DMS 273 (cell line): ENCODE measurements at regions not wholly inside any gene's neighbourhood (a gene's known extent, or its start where the extent isn't known, plus 50 kb on each side); places are given as distances from the start of the nearest gene placed in this dataset.

Experiments used
- DNase-seq: peaks from one replicate; lab custom pipeline; 2025; ENCODE audit not compliant: unreplicated experiment; lab: John Stamatoyannopoulos, UW

DNA sequence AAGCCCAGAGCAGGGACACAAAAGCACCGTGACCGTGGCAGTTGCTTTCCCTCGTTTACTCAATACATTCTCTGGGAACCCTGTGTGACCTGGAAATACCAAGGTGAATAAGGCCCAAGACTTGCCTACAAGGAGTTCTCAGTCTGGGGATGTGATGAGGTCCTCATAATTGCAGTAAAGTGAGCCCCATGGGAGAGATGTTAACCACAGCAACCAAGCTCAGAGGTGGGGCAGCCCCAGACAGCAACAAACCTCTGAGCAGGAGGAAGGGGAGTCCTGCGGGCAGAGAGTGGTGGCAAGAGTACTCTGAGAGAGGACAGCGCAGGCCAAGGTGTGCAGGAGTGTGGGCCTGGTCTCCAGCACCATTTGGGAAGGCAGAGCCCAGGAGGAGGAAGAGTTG, 91.6 kb downstream of the TTC32 start:
- DNase-seq = no peak

DNA sequence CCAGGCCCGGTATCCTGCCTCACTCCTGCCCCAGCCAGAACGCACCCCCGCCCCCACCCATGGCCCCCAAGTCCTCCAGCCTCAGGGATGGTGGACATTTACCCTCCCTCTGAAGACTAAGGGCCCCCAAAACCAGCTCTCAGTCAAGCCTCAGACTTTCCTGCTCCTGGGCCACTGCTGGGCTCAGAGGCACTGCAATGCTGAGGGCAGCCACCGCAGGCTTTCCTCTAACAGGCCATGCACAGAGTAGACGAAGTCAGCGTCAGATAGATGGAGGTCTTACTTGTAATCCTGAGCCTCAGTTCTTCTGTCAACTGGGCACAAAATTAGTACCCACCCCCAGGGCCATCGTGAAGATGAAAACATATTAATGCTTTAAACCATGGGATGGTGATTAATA, 92.6 kb downstream of the TTC32 start:
- no peak for DNase-seq

DNA sequence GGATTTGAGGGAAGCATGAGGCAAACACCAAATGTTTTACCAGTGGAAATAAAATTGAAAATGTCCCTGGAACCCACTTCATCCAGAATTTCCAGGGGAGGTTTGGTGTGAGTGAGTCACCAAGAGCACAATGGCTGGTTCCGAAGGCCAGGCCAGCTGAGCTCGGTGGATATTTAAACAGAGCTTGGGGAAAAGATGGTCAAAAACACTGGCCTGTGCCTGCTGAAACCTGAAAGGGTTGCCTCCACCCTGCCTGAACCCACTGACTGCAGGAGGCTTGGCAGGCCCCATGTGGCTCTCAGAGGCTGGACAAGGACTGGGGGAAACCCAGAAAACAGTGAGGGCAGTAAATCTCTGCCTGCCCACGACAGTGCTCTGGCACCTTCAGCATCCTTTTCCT, 93.9 kb downstream of the TTC32 start:
- no peak for DNase-seq

DNA sequence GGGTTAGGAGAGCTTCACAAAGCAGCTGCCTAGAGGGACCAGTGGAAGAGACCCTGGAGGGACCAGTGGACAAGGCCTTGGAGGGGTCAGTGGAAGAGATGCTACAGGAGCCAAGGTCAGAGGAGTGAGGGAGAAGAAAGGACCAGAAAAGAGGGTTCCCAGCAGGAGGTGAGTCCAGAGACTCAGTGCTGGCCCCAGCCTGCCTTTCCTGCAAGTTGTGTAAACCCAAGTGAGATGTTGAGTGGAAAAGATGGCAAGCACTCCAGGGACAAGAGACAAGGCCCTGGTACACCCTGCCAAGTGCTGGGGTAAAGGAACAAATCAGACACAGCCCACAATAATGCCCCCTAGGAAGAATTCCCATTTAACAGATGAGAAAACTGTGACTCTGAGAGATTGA, 94.4 kb downstream of the TTC32 start:
- no peak for DNase-seq

DNA sequence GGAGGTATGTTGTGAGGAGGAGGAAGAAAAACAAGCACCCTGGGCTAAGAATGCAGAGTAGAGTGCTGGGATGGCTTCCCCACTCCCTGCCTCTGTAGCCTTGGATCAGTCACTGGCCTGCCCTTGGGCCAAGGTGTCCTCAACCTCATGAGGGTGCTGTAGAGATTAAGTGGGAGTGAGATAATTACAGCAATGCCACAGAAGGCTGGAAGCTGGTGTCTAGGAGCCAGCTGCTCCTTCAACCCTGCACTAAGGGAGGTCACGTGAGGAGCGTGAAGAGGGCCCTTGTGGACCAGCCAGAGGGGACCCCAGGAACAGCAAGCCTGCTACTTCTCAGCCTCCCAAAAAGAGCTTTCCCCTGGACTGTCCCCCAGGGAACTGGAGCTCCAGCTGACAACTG, 95.2 kb downstream of the TTC32 start:
- DNase-seq = peak; percentile 11

DNA sequence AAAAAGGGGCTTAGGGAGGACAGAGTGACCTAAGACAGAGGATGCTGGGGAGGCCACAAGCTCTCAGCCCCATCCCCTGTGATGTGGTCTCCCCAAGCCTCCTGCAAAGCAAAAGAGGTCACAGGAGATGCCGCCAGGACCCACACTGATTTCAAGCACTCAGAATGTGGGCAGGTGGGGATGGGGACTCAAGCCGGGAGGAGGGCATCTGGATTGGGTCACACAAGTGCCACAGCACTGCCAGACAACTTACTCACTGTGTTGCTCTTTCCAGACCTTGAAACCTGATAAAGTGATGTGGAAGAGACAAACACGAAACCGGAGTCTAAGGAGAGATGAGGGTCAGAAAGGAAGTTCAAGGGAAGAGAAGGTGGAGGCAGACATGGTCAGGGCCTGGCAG, 95.7 kb downstream of the TTC32 start:
- no peak for DNase-seq

DNA sequence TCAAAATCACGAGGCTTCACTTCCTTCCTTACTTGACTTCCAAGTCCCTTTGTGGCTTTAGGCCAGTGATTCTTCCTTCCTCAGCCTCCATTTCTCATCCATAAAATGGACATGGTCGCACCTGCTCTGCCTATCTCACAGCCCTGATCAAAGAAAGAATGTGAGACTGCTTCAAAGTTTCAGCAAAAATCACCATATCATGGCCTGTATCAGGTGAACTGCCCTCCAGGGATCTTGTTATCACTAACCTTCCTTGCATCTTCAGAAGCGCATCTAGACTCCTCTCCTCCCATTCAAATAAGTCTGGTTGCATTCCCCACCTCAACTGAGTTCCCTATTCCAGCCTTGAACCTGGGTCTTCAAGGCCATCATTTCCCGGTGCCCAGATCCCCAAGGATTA, 96.5 kb downstream of the TTC32 start:
- no peak for DNase-seq

DNA sequence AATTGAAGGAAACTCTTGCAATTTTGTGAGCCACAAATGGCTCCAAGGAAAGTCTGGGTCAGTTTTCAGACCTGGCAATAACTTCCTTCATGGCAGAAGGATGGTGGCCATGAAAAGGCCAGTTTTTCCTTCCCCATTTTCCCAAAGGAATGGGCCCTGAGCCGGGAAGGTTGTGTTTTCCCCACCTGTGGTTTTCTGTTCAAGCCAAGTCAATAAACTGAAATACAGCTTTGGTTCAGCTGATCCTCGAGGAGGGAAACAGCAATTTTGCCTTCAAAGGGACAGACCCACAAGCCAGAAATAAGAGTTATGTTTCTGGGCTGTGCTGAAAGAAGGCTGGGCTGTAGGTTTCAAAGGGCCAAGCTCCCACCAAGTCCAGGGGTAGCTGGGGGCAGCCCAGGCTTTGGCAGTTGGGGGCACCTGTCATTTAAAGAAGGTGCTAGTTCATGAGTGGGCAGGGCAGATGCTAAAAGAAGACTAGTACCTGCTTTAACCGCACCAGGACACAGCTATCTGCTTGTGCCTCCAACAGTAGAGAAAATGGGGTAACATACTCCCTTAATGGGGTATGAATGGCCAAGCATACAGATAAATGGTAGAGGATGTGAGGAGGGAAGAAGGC, 97.0 kb downstream of the TTC32 start:
- no peak for DNase-seq

DNA sequence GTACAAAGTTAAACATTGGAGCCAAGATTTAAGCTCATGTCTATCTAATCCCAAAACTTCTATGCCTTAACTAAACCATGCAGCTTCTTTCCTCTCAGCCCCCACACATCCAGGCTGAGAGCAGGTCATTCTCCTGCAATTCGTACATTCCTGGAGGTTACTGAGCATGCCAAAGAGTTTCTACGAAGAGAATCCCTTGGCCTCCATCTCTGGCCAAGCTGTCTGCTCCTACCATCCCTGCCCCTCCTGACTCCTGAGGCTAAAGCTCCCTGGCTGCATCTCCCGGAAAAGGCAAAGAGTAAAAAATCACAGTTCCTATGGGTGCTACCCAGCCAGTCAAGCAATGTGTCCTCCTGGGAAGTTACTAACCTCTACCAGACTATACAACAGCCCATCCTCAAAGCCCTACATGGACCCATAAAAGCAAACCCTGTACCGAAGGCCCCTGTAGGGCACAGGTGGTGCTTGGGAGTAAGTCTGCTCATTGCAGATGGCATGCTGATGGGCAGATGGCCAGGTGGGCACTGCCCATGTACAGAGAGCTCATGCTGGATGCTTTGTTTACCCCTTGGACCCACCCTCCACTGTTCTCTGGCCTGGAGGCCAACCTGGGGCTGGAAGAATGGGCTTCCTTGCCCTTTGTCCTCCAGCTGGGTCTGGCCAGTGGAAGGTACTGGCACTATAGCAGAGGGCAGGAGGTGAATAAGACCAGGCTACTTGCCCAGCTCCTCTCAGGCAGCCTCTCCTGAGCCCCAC, 99.5 kb downstream of the TTC32 start:
- DNase-seq = peak; percentile 37

DNA sequence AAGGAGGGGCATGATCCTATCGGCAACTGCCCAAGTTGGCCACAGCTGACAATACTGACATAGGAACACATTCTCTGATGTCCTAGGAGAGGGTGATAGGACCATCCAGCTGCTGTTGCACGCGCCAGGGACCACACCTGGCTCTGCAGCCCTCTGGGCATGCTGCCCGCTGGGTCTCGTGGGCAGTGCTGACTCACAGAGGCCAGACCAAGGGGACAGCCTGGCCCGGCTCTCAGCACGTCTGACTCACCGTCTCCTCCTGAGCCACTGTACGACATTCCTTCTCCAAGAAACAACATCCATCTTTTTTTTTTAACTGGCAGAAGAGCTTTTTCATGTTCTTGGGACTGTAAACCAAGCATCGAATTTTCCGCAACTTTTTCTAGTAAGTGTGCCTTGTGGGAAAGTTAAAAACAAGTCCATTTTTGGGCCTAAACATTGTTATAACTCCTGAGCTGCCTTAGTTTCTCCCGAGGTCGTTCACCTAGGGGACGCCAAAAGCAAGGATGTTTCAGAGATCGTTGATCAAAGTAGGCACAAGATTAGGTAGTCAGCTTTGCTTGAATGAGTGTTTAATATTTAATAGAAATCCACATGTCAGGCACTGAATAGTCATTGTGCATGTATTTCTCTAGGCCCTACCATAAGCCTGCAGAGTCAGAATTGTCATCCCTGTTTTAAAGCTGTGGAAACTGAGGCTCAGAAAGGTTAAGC, 100.3 kb downstream of the TTC32 start:
- peak; percentile 30 for DNase-seq

DNA sequence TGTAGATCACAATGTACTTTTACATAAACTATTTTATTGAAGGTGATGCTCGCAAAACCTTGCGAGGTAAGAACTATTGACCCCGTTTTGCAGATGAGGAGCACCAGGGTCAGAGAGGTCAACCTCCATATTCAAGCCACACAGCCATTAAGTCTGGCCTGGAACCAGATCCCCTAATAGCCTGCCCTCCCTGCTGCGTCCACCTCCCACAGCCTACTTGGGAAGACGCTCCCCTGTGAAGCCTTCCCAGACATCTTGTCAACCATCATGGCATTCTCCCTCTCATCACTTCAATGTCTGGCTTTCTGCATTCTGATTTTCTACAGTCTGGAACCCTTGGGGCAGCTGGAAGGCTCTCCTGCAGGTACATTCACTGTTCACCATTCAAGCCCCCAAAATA, 101.0 kb downstream of the TTC32 start:
- no peak for DNase-seq

DNA sequence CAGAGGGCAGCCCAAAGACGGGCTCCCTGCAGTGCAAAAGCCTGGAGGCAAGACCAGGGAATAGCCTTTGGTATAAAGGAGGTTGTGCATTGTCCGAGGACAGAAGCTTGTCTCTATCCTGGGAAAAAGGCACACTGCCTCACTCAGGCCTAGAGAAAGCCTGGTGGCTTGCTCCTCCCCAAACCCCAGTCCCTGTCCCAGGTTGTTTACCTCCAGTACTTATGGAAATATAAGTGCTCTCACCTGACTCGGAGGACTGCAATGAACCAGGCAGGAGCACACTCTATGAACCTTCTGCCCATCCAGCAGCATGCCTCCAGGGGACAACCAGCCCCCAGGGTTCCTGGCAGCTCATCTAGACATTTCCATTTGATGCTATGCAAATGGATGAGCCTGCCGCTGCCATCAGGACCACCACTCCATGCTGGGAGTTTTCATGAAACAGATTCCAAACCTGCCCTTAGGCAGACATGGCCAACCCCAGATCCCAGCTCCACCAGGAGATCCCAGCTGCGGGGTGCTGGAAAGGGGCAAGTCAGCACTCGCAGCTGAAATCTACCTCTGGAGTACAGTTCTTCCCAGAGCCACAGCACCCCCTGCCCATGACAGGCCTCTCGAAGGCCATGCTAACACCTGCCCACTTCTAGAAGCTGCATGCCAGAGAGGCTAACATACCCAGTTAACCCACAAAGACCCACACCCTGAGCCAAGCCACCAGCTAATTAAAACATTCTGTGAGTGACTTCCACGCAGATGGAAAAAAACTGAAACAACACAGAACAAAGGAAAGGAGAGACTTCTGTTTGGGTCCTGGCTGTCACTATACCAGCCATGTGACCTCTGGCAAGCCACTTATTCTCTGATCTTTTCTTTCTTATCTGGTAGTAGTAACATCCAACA, 101.7 kb downstream of the TTC32 start:
- peak; percentile 23 for DNase-seq

DNA sequence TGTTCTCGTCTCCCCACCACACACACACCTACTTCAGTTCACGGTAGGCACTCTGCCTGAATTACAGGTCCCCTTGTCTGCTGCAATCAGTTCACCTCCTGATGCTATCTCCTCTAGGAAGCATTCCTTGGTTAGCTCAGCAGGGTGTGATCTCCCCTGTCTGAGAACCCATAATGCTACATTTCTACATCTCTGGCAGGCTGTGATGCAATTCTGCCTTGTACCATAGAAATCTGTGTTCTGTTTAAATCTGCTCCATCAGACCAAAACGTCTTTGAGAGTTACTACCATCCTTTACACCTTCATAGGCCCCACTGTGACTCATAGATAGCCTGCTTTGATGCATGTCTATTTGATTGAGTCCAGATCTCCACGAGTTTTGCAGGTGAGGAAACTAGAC, 103.9 kb downstream of the TTC32 start:
- no peak for DNase-seq

DNA sequence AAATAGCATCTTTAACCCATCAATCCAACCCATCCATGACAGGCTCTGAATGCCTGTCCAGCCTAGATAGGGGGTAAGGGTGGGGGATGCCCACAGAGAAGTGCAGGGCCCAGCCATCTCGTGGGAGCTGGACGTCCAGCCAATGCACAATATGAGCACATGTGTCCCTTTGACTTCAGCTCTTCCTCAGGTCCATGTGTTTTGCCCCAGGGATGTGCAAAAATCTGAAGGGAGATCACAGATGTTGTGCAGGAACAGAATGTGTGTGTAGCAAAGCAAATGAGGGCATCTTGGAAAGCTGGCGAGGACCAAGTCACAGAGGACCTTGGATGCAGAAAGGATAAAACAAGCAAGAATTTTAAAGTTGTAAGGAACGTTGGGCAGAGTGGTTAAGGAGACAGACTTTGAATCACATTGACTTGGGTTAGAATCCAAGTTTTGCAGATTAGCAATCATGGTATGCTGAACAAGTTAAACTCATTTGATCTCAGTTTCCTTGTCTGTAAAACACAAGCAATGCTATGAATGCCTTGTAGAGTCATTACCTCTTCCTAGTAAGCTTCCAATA, 104.5 kb downstream of the TTC32 start:
- no peak for DNase-seq

DNA sequence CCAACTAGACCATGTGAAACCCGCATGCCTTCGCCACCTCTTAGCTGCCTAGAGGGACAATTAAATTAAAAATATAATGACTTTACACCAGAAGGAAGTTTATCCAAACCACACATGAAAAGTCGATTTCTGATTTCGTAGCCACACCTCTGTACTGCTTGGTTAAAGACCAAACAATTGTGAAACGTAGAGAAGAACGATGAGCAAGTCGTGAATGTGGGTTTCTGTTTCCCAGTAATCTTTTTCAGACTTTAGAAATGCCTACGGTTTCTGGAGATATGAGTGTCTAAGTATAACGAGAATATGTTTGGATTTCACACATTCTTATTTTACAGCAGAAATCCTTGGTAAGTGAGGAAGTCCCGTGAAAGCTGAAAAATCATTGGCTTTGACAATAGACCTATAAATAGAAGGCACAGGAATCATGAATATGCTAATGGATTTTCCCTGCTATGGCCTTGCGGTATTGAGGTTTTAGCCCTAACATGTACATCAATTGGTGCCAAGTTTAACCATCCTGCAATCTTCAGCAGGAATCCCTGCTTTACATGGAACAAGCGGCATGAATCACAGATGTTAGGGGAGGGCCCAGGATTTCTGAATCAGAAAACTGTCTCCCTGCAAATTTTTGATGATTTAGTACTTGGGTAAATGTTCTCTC, 105.6 kb downstream of the TTC32 start:
- peak; percentile 65 for DNase-seq

DNA sequence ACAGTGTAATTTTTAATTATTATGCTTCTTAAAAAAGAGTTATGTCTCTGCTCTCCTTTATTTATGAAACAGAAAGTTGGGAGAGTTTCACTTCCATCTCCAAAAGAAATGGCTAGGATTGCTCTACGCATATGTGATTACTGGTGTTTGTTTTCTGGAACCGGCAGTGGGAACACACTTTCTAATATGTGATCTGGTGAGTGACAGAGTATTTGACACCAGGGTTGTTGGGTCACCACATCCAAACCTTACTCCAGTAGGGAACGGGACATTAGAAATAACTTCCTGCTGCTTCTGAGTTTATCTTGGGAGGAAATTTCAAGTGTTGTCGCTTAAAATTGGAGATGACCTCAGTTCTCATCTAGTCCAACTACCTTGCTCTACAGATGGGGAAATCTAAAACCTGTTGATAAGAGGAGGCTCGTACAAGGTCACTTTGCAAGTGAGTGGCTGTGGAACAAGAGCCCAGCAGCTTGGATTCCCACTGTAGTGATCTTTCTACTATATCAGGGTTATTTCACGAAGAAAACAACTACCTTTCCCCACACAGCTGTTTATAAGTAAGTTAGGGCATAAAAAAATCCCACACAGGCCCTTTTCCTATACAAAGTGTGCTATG, 108.5 kb downstream of the TTC32 start:
- DNase-seq = no peak

DNA sequence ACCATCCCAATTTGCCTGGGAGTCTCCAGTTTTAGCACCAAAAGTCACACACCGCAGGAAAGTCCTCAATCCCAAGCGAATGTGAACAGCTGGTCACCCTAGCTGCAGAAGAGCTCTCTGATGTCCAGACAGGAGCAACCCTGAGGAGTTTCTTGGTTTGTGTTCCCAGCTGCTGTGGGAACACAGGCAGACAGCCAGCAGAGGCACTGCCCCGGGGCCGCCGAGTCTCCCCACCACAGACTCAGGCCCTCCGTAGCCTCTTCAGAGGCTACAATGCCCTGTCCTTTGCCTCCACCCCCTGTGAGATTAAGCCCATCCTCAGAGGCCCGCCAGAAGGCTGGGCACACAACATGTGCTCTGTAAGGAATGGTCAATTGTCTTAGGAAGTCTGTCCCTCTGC, 111.5 kb downstream of the TTC32 start:
- no peak for DNase-seq

DNA sequence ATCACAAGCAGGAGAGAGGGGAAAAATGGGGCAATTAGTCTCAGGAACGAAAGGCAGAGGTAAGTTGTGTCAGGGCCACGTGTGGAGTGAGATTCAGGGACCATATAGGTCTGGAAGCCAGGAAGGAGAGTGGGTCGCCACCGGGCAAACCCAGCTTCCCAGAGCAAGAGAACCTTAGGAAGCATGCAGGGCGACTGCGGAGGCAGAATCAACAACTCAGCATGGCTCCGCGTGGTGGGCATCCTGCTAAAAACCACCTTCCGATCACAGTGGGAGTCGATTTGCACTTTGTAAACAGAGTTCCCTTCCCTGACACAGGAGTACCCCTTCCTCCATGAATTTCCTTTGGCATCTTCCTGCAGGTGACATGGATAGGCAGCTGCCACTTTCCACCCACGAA, 114.6 kb downstream of the TTC32 start:
- no peak for DNase-seq

DNA sequence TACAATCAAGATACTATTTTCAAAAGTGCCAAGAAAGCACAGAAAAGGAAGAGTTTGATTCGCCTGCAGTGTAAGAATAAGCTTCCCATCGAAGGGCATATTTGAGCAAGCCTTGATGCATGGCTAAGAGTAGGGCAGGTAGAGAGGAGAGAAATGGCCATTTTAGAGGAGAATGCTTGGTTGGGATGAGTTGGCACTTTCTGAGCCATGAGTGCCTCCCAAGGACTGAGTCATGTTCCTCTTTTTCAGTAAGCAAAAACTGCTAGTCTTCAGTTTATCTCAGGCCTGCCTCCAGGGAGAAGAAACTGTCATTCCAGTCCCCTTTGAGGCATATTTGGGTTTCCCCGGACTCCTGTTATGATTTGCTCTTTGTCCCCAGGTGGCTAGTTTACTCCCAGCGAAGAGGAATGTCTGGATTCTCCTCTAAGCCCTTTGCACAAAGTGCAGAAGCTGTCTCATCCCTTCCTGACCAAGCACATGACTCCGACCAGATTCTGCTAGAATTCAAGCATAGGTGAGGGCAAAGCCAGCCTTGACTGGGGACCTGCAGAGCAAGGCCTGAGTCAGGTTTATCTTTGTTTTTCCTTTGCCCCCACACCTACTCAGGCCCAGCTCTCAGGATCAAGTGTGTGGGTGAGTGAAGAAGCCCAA, 115.2 kb downstream of the TTC32 start:
- no peak for DNase-seq

DNA sequence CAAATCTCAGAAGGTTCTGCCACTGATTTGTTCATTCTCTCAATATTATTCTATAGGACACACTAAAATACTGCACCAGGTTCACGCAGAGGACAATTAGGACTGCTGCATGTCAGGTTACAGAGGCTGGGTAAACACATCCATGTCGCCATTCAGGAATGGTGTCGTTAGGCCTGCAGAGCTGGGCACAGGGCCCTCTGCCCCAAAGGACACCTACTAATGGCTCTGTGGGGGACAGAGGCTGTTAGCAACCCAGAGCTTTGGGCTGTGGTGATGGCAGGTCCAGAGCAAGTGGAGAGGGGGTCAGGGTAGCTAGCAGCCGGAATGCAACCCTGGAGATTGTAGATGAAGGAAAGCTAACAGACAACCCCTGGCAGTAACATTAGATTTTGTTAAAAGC, 115.9 kb downstream of the TTC32 start:
- no peak for DNase-seq
